Kidney epithelial cell (primary cell): ENCODE measurements at regions not wholly inside any gene's neighbourhood (a gene's known extent, or its start where the extent isn't known, plus 50 kb on each side); places are given as distances from the start of the nearest gene placed in this dataset.

Experiments
- DNase-seq: peaks from one replicate; pipeline ENCODE4 v3.0.0-alpha.2; 2010; ENCODE audit warnings: low read depth
- H3K27me3 ChIP-seq: 2 replicates; pipeline ENCODE4 v1.6.0; 2011; ENCODE audit warnings: low read length; ENCODE audit not compliant: control insufficient read depth, insufficient read depth
- H3K36me3 ChIP-seq: 2 replicates; pipeline ENCODE4 v1.5.1; 2011; ENCODE audit warnings: low read length; ENCODE audit not compliant: control insufficient read depth, insufficient read depth
- H3K4me3 ChIP-seq: 2 replicates; pipeline ENCODE4 v1.5.1; 2011; ENCODE audit warnings: low read depth, mild to moderate bottlenecking, control low read depth, low read length
- CTCF ChIP-seq: IDR thresholded peaks from 2 replicates; pipeline ENCODE4 v1.5.1; 2011; ENCODE audit warnings: mild to moderate bottlenecking, moderate library complexity, low read length, control low read depth, inconsistent platforms; ENCODE audit not compliant: insufficient read depth, poor library complexity, severe bottlenecking

GRCh38 chr1:79117376-79117775 is 110.8 kb upstream of the ADGRL4 start:
- H3K36me3 ChIP-seq, result no peaks in the 10 kb centered on the region
- no peak for TF ChIP-seq CTCF
- no peak overlapping the region for H3K4me3 ChIP-seq
- no peaks in the 10 kb centered on the region for H3K27me3 ChIP-seq
- no peak for DNase-seq

- Histone ChIP-seq H3K27me3 (no peaks in the 10 kb centered on the region), H3K36me3 (no peaks in the 10 kb centered on the region), H3K4me3 (no peak overlapping the region)
- TF ChIP-seq CTCF, result no peak
- no peak for DNase-seq
Measured at GRCh38 chr1:79113836-79114235, 107.3 kb upstream of the ADGRL4 start.

- no peaks in the 10 kb centered on the region for H3K27me3 ChIP-seq
- H3K36me3 ChIP-seq, result no peaks in the 10 kb centered on the region
- no peak overlapping the region for H3K4me3 ChIP-seq
- DNase-seq, result no peak
- TF ChIP-seq CTCF, result no peak
Measured at GRCh38 chr1:79110749-79111148, 104.2 kb upstream of the ADGRL4 start.

- TF ChIP-seq CTCF, result no peak
- Histone ChIP-seq H3K27me3 (no peaks in the 10 kb centered on the region), H3K36me3 (no peaks in the 10 kb centered on the region), H3K4me3 (no peak overlapping the region)
- DNase-seq, result no peak
Measured at GRCh38 chr1:79109445-79109844, 102.9 kb upstream of the ADGRL4 start.

GRCh38 chr1:79105500-79105899 is 99.0 kb upstream of the ADGRL4 start:
- Histone ChIP-seq H3K36me3 (no peaks in the 10 kb centered on the region), H3K4me3 (no peak overlapping the region), H3K27me3 (no peaks in the 10 kb centered on the region)
- TF ChIP-seq CTCF, result no peak
- no peak for DNase-seq

- Histone ChIP-seq H3K36me3 (no peaks in the 10 kb centered on the region), H3K4me3 (no peak overlapping the region), H3K27me3 (no peaks in the 10 kb centered on the region)
- TF ChIP-seq CTCF, result no peak
- DNase-seq, result no peak
Measured at GRCh38 chr1:79104617-79105016, 98.1 kb upstream of the ADGRL4 start.
